Chondrocyte (in vitro differentiated cells): ENCODE measurements at regions not wholly inside any gene's neighbourhood (a gene's known extent, or its start where the extent isn't known, plus 50 kb on each side); places are given as distances from the start of the nearest gene placed in this dataset.

Source experiments
- DNase-seq: peaks from one replicate; pipeline ENCODE4 v3.0.0; 2021; ENCODE audit warnings: mixed read lengths, low spot score
- H3K27ac Mint-ChIP-seq: one replicate; pipeline ENCODE4 v1.8.0; 2021; ENCODE audit warnings: mild to moderate bottlenecking, moderate library complexity, mixed read lengths; ENCODE audit not compliant: unreplicated experiment
- H3K27me3 Mint-ChIP-seq: 2 replicates; pipeline ENCODE4 v1.8.0; 2021; ENCODE audit warnings: low read depth, mixed read lengths
- H3K36me3 Mint-ChIP-seq: 2 replicates; pipeline ENCODE4 v1.8.0; 2021; ENCODE audit warnings: low read depth, mixed read lengths
- H3K4me1 Mint-ChIP-seq: 2 replicates; pipeline ENCODE4 v1.8.0; 2021; ENCODE audit warnings: low read depth, mild to moderate bottlenecking, mixed read lengths
- H3K4me3 Mint-ChIP-seq: one replicate; pipeline ENCODE4 v1.8.0; 2021; ENCODE audit warnings: mild to moderate bottlenecking, moderate library complexity, mixed read lengths; ENCODE audit not compliant: unreplicated experiment
- H3K9me3 Mint-ChIP-seq: 2 replicates; pipeline ENCODE4 v1.8.0; 2021; ENCODE audit warnings: low read depth, mixed read lengths
- CTCF ChIP-seq: fragments of 200-600 bp; sonication (generic); IDR thresholded peaks from 2 replicates; pipeline ENCODE4 v1.5.0; 2021; ENCODE audit warnings: antibody characterized with exemption, mild to moderate bottlenecking, moderate library complexity

GRCh38 chr17:13162361-13162760, 144.5 kb upstream of the ELAC2 start:
- Mint-ChIP-seq H3K27me3 (peaks cover 9% of the 10 kb centered on the region), H3K27ac (no peak overlapping the region), H3K9me3 (peaks cover 13% of the 10 kb centered on the region), H3K4me1 (no peaks in the 10 kb centered on the region), H3K4me3 (no peak overlapping the region), H3K36me3 (no peaks in the 10 kb centered on the region)
- no peak for TF ChIP-seq CTCF
- DNase-seq: no peak

GRCh38 chr17:13160790-13161189, 143.0 kb upstream of the ELAC2 start:
- H3K4me1 Mint-ChIP-seq: no peaks in the 10 kb centered on the region
- H3K4me3 Mint-ChIP-seq: no peak overlapping the region
- no peak overlapping the region for H3K27ac Mint-ChIP-seq
- H3K27me3 Mint-ChIP-seq: peaks cover 6% of the 10 kb centered on the region
- peaks cover 6% of the 10 kb centered on the region for H3K9me3 Mint-ChIP-seq
- no peaks in the 10 kb centered on the region for H3K36me3 Mint-ChIP-seq
- no peak for DNase-seq
- TF ChIP-seq CTCF: no peak

- H3K4me1 Mint-ChIP-seq: no peaks in the 10 kb centered on the region
- peaks cover 6% of the 10 kb centered on the region for H3K27me3 Mint-ChIP-seq
- no peak overlapping the region for H3K4me3 Mint-ChIP-seq
- TF ChIP-seq CTCF: no peak
- DNase-seq: no peak
- H3K9me3 Mint-ChIP-seq: peaks cover 6% of the 10 kb centered on the region
- H3K36me3 Mint-ChIP-seq: no peaks in the 10 kb centered on the region
- H3K27ac Mint-ChIP-seq: no peak overlapping the region
These were observed 142.5 kb upstream of the ELAC2 start for GRCh38 chr17:13160296-13160695.

GRCh38 chr17:13158494-13159240, 140.8 kb upstream of the ELAC2 start:
- Mint-ChIP-seq H3K4me3 (no peak overlapping the region), H3K27me3 (peaks cover 4% of the 10 kb centered on the region), H3K4me1 (peaks cover 3% of the 10 kb centered on the region), H3K9me3 (peaks cover 3% of the 10 kb centered on the region), H3K36me3 (no peaks in the 10 kb centered on the region), H3K27ac (no peak overlapping the region)
- no peak for TF ChIP-seq CTCF
- DNase-seq: no peak

- no peak for DNase-seq
- no peak overlapping the region for H3K4me3 Mint-ChIP-seq
- peaks cover 3% of the 10 kb centered on the region for H3K4me1 Mint-ChIP-seq
- H3K36me3 Mint-ChIP-seq: no peaks in the 10 kb centered on the region
- H3K27ac Mint-ChIP-seq: no peak overlapping the region
- TF ChIP-seq CTCF: no peak
- H3K27me3 Mint-ChIP-seq: peaks cover 4% of the 10 kb centered on the region
- peaks cover 3% of the 10 kb centered on the region for H3K9me3 Mint-ChIP-seq
These were observed 139.8 kb upstream of the ELAC2 start for GRCh38 chr17:13157656-13158055.
